HEK293 (cell line): ENCODE measurements at regions not wholly inside any gene's neighbourhood (a gene's known extent, or its start where the extent isn't known, plus 50 kb on each side); places are given as distances from the start of the nearest gene placed in this dataset.

ENCODE experiments used
- CTCF ChIA-PET: fragments of 350-600 bp; formaldehyde crosslinking; extraction: SDS; loops from one replicate; lab custom pipeline; 2021; ENCODE audit warnings: antibody characterized with exemption; lab: Yijun Ruan, JAX
- POLR2A ChIA-PET: fragments of 300-600 bp; formaldehyde crosslinking; extraction: SDS; loops from one replicate; lab custom pipeline; 2020; ENCODE audit warnings: antibody characterized with exemption, inconsistent platforms; lab: Yijun Ruan, JAX
- H3K27ac ChIP-seq: fragments of 200-500 bp; sonication (Bioruptor generic); 2 replicates; pipeline ENCODE4 v1.5.1; 2014; ENCODE audit warnings: low read depth, low read length, control low read depth, inconsistent platforms; ENCODE audit errors: extremely low read depth
- H3K36me3 ChIP-seq, 2 experiments: fragments of 200-500 bp in 1 of 2; sonication (Bioruptor generic) in 1 of 2; 1 replicate in 1 of 2; 2 replicates in 1 of 2; pipeline ENCODE4 v1.5.1; 2014 to 2017; ENCODE audit warnings: inconsistent platforms in 2 of 2, low read length in 2 of 2; ENCODE audit not compliant: control insufficient read depth in 2 of 2, insufficient read depth in 1 of 2
- H3K4me1 ChIP-seq: fragments of 200-500 bp; sonication (Bioruptor generic); 2 replicates; pipeline ENCODE4 v1.5.1; 2014; ENCODE audit warnings: mild to moderate bottlenecking, low read length, inconsistent platforms; ENCODE audit not compliant: control insufficient read depth, insufficient read depth
- H3K4me3 ChIP-seq: 2 replicates; pipeline ENCODE4 v1.5.1; 2011; ENCODE audit warnings: low read depth, mild to moderate bottlenecking, control low read depth, low read length, moderate library complexity
- H3K9me3 ChIP-seq: fragments of 200-500 bp; sonication (Bioruptor generic); 2 replicates; pipeline ENCODE4 v1.5.1; 2014; ENCODE audit warnings: low read depth, low read length, inconsistent platforms; ENCODE audit not compliant: control insufficient read depth, insufficient read depth
- EGR2 ChIP-seq: fragments of 450-650 bp; formaldehyde crosslinking; IDR thresholded peaks from 2 replicates; pipeline ENCODE4 v1.5.1; 2016; ENCODE audit warnings: low read depth, missing biosample characterization, missing genetic modification characterization
- HOXA7 ChIP-seq: sonication (generic); formaldehyde crosslinking; IDR thresholded peaks from 2 replicates; pipeline ENCODE4 v1.8.1; 2022; ENCODE audit warnings: missing genetic modification reagents, borderline replicate concordance
- KLF16 ChIP-seq: fragments of 450-650 bp; formaldehyde crosslinking; IDR thresholded peaks from 2 replicates; pipeline ENCODE4 v1.5.1; 2017; ENCODE audit warnings: missing biosample characterization, missing genetic modification characterization
- SCRT2 ChIP-seq: fragments of 450-650 bp; formaldehyde crosslinking; IDR thresholded peaks from 2 replicates; pipeline ENCODE4 v1.5.1; 2016; ENCODE audit warnings: missing biosample characterization, missing genetic modification characterization
- WT1 ChIP-seq: fragments of 450-650 bp; formaldehyde crosslinking; IDR thresholded peaks from 2 replicates; pipeline ENCODE4 v1.5.1; 2016; ENCODE audit warnings: missing biosample characterization, missing genetic modification characterization
- YY2 ChIP-seq: fragments of 450-650 bp; formaldehyde crosslinking; IDR thresholded peaks from 2 replicates; pipeline ENCODE4 v1.5.1; 2016; ENCODE audit warnings: missing biosample characterization, missing genetic modification characterization
- ZFP3 ChIP-seq: fragments of 450-650 bp; formaldehyde crosslinking; IDR thresholded peaks from 2 replicates; pipeline ENCODE4 v1.5.1; 2016; ENCODE audit warnings: low read depth, missing biosample characterization, missing genetic modification characterization
- ZNF10 ChIP-seq: fragments of 450-650 bp; formaldehyde crosslinking; IDR thresholded peaks from 2 replicates; pipeline ENCODE4 v1.5.1; 2017; ENCODE audit warnings: missing biosample characterization, missing genetic modification characterization
- ZNF132 ChIP-seq: fragments of 450-650 bp; formaldehyde crosslinking; IDR thresholded peaks from 2 replicates; pipeline ENCODE4 v1.5.1; 2017; ENCODE audit warnings: missing biosample characterization, missing genetic modification characterization, borderline replicate concordance
- ZNF133 ChIP-seq: fragments of 450-650 bp; formaldehyde crosslinking; IDR thresholded peaks from 2 replicates; pipeline ENCODE4 v1.5.1; 2016; ENCODE audit warnings: missing biosample characterization, missing genetic modification characterization
- ZNF19 ChIP-seq: fragments of 450-650 bp; formaldehyde crosslinking; IDR thresholded peaks from 2 replicates; pipeline ENCODE4; 2016; ENCODE audit warnings: missing biosample characterization, missing genetic modification characterization, low read depth
- ZNF223 ChIP-seq: fragments of 450-650 bp; formaldehyde crosslinking; IDR thresholded peaks from 2 replicates; pipeline ENCODE4 v1.5.1; 2016; ENCODE audit warnings: missing biosample characterization, missing genetic modification characterization
- ZNF23 ChIP-seq: fragments of 450-650 bp; formaldehyde crosslinking; IDR thresholded peaks from 2 replicates; pipeline ENCODE4 v1.5.1; 2016; ENCODE audit warnings: missing biosample characterization, missing genetic modification characterization, borderline replicate concordance
- ZNF239 ChIP-seq: fragments of 450-650 bp; formaldehyde crosslinking; IDR thresholded peaks from 2 replicates; pipeline ENCODE4 v1.5.1; 2016; ENCODE audit warnings: missing biosample characterization, missing genetic modification characterization
- ZNF311 ChIP-seq: fragments of 450-650 bp; formaldehyde crosslinking; IDR thresholded peaks from 2 replicates; pipeline ENCODE4 v1.5.1; 2017; ENCODE audit warnings: missing biosample characterization, missing genetic modification characterization, borderline replicate concordance
- ZNF366 ChIP-seq: fragments of 450-650 bp; formaldehyde crosslinking; conservative IDR thresholded peaks from 2 replicates; pipeline ENCODE4 v1.5.1; 2016; ENCODE audit warnings: missing biosample characterization, missing genetic modification characterization
- ZNF391 ChIP-seq: fragments of 450-650 bp; formaldehyde crosslinking; IDR thresholded peaks from 2 replicates; pipeline ENCODE4 v1.5.1; 2016; ENCODE audit warnings: low read depth, missing biosample characterization, missing genetic modification characterization, borderline replicate concordance
- ZNF596 ChIP-seq: fragments of 450-650 bp; IDR thresholded peaks from 2 replicates; pipeline ENCODE4 v1.5.0; 2018; ENCODE audit warnings: missing biosample characterization, mild to moderate bottlenecking, missing genetic modification characterization, moderate library complexity
- ZNF624 ChIP-seq: fragments of 450-650 bp; formaldehyde crosslinking; IDR thresholded peaks from 2 replicates; pipeline ENCODE4 v1.5.1; 2017; ENCODE audit warnings: missing biosample characterization, missing genetic modification characterization
- ZNF629 ChIP-seq: fragments of 450-650 bp; formaldehyde crosslinking; IDR thresholded peaks from 2 replicates; pipeline ENCODE4 v1.5.1; 2017; ENCODE audit warnings: missing biosample characterization, missing genetic modification characterization
- ZNF664 ChIP-seq: fragments of 450-650 bp; formaldehyde crosslinking; IDR thresholded peaks from 2 replicates; pipeline ENCODE4 v1.5.1; 2016; ENCODE audit warnings: missing biosample characterization, missing genetic modification characterization
- ZNF76 ChIP-seq: fragments of 450-650 bp; formaldehyde crosslinking; IDR thresholded peaks from 2 replicates; pipeline ENCODE4; 2016; ENCODE audit warnings: low read depth, missing biosample characterization, missing genetic modification characterization, borderline replicate concordance
- TF ChIP-seq, protein P1 (sequence below): fragments of 450-650 bp; formaldehyde crosslinking; IDR thresholded peaks from 2 replicates; pipeline ENCODE4 v1.5.1; 2016; ENCODE audit warnings: missing biosample characterization, missing genetic modification characterization
- TF ChIP-seq, protein P2 (sequence below): fragments of 450-650 bp; IDR thresholded peaks from 2 replicates; pipeline ENCODE4 v1.5.1; 2018; ENCODE audit warnings: missing biosample characterization, mild to moderate bottlenecking, missing genetic modification characterization
- TF ChIP-seq, protein P3 (sequence below): fragments of 450-650 bp; formaldehyde crosslinking; IDR thresholded peaks from 2 replicates; pipeline ENCODE4 v1.5.1; 2016; ENCODE audit warnings: missing biosample characterization, missing genetic modification characterization, borderline replicate concordance
- TF ChIP-seq, protein P4 (sequence below): fragments of 450-650 bp; formaldehyde crosslinking; IDR thresholded peaks from 2 replicates; pipeline ENCODE4 v1.5.1; 2016; ENCODE audit warnings: missing biosample characterization, missing genetic modification characterization
- TF ChIP-seq, protein P5 (sequence below): fragments of 450-650 bp; formaldehyde crosslinking; IDR thresholded peaks from 2 replicates; pipeline ENCODE4 v1.5.1; 2016; ENCODE audit warnings: missing biosample characterization, missing genetic modification characterization

DNA sequence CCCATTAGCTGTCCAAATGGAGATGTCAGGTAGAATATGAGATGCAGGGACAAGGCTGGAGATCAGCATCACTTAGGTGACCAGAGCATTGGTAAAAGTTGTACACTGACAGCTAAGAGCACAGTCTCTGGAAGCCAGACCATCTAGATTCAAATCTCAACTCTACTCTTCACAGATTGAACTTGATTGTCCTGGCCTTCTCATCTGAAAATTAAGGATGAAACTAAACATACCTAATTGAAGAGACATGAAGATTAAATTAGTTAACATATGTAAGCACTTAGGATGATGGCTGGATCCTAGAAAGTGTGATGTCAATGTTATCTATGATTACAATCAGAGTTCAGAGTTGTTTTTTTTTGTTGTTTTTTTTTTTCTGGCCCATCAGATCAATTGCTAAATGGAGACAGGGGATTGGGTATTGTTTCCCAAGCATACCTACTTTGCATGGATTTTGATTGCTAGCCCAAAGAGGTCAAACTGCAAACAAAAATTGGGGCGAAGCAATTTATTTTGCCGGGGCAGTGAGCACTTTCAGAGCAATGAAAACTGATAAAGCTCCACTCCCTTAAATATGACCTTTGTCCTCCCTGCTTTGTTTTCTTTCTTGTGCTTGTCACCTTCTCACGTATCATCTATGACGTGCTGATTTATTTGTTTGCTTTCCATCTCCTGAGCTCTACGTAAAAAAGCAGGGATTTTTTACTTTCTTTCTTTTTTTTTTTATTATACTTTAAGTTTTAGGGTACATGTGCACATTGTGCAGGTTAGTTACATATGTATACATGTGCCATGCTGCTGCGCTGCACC is 217.6 kb upstream of the CPHXL start:
- POLR2A ChIA-PET: no interaction called here
- Histone ChIP-seq H3K4me3 (no peak overlapping the region), H3K9me3 (no peaks in the 10 kb centered on the region), H3K36me3 (no peaks in the 10 kb centered on the region)
- TF ChIP-seq ZNF19 (no peak), ZNF23 (no peak), HOXA7 (no peak), ZNF629 (tag by site-specific recombination) (no peak), ZNF664 (no peak), ZNF133 (no peak), YY2 (tag by site-specific recombination) (no peak), ZNF596 (tag by site-specific recombination) (no peak), ZNF311 (no peak), ZNF366 (tag by site-specific recombination) (no peak), EGR2 (no peak), KLF16 (no peak), ZNF239 (tag by site-specific recombination) (no peak), ZNF391 (tag by site-specific recombination) (no peak), WT1 (tag by site-specific recombination) (no peak)
- TF ChIP-seq, protein P1, sequence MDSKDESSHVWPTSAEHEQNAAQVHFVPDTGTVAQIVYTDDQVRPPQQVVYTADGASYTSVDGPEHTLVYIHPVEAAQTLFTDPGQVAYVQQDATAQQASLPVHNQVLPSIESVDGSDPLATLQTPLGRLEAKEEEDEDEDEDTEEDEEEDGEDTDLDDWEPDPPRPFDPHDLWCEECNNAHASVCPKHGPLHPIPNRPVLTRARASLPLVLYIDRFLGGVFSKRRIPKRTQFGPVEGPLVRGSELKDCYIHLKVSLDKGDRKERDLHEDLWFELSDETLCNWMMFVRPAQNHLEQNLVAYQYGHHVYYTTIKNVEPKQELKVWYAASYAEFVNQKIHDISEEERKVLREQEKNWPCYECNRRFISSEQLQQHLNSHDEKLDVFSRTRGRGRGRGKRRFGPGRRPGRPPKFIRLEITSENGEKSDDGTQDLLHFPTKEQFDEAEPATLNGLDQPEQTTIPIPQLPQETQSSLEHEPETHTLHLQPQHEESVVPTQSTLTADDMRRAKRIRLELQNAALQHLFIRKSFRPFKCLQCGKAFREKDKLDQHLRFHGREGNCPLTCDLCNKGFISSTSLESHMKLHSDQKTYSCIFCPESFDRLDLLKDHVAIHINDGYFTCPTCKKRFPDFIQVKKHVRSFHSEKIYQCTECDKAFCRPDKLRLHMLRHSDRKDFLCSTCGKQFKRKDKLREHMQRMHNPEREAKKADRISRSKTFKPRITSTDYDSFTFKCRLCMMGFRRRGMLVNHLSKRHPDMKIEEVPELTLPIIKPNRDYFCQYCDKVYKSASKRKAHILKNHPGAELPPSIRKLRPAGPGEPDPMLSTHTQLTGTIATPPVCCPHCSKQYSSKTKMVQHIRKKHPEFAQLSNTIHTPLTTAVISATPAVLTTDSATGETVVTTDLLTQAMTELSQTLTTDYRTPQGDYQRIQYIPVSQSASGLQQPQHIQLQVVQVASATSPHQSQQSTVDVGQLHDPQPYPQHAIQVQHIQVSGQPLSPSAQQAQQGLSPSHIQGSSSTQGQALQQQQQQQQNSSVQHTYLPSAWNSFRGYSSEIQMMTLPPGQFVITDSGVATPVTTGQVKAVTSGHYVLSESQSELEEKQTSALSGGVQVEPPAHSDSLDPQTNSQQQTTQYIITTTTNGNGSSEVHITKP: no peak
- TF ChIP-seq, protein P2, sequence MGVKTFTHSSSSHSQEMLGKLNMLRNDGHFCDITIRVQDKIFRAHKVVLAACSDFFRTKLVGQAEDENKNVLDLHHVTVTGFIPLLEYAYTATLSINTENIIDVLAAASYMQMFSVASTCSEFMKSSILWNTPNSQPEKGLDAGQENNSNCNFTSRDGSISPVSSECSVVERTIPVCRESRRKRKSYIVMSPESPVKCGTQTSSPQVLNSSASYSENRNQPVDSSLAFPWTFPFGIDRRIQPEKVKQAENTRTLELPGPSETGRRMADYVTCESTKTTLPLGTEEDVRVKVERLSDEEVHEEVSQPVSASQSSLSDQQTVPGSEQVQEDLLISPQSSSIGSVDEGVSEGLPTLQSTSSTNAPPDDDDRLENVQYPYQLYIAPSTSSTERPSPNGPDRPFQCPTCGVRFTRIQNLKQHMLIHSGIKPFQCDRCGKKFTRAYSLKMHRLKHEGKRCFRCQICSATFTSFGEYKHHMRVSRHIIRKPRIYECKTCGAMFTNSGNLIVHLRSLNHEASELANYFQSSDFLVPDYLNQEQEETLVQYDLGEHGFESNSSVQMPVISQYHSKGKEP (tag by site-specific recombination): no peak
- TF ChIP-seq, protein P3, sequence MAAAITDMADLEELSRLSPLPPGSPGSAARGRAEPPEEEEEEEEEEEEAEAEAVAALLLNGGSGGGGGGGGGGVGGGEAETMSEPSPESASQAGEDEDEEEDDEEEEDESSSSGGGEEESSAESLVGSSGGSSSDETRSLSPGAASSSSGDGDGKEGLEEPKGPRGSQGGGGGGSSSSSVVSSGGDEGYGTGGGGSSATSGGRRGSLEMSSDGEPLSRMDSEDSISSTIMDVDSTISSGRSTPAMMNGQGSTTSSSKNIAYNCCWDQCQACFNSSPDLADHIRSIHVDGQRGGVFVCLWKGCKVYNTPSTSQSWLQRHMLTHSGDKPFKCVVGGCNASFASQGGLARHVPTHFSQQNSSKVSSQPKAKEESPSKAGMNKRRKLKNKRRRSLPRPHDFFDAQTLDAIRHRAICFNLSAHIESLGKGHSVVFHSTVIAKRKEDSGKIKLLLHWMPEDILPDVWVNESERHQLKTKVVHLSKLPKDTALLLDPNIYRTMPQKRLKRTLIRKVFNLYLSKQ (tag by site-specific recombination): no peak
- TF ChIP-seq, all 188 proteins: peak for 0
- Histone ChIP-seq H3K27ac (no peak overlapping the region), H3K4me1 (no peaks in the 10 kb centered on the region)
- CTCF ChIA-PET: no interaction called here

DNA sequence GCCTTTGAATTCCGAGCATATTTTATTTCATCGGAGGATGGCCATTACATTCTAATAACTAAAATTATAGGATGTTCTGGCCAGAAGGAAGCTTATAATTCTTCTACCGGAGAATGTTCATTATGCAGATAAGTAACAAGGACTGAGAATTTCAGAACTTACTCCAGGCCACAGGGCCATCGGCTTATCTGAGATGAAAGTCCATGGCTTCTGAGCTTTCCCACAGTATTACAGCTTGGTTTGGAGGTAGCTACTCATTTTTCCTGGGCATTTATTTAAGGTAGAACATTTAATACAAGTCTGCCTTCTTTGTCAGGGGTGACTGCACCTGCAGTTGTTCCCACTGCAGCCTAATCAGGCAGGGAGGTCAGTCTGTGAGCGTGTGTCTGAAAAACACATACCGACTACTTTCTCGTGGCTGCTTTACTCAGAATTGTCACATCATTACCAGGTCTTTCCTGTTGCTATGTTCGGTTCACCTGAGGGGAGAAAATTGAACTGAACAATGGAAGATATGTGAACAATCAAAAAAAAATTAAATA is 219.7 kb upstream of the CPHXL start:
- Histone ChIP-seq H3K4me3 (no peak overlapping the region), H3K27ac (no peak overlapping the region), H3K4me1 (no peaks in the 10 kb centered on the region), H3K9me3 (no peaks in the 10 kb centered on the region), H3K36me3 (no peaks in the 10 kb centered on the region)
- POLR2A ChIA-PET: no interaction called here
- CTCF ChIA-PET: no interaction called here
- TF ChIP-seq ZNF10 (tag by site-specific recombination): no peak
- no peak for TF ChIP-seq ZNF366 (tag by site-specific recombination)
- TF ChIP-seq, protein P4, sequence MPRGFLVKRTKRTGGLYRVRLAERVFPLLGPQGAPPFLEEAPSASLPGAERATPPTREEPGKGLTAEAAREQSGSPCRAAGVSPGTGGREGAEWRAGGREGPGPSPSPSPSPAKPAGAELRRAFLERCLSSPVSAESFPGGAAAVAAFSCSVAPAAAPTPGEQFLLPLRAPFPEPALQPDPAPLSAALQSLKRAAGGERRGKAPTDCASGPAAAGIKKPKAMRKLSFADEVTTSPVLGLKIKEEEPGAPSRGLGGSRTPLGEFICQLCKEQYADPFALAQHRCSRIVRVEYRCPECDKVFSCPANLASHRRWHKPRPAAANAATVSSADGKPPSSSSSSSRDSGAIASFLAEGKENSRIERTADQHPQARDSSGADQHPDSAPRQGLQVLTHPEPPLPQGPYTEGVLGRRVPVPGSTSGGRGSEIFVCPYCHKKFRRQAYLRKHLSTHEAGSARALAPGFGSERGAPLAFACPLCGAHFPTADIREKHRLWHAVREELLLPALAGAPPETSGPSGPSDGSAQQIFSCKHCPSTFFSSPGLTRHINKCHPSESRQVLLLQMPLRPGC (tag by site-specific recombination): no peak
- TF ChIP-seq ZNF624 (tag by site-specific recombination): no peak
- TF ChIP-seq SCRT2 (tag by site-specific recombination): no peak
- no peak for TF ChIP-seq ZNF223 (tag by site-specific recombination)
- TF ChIP-seq ZNF132 (tag by site-specific recombination): no peak
- TF ChIP-seq ZNF311: no peak
- TF ChIP-seq, protein P5, sequence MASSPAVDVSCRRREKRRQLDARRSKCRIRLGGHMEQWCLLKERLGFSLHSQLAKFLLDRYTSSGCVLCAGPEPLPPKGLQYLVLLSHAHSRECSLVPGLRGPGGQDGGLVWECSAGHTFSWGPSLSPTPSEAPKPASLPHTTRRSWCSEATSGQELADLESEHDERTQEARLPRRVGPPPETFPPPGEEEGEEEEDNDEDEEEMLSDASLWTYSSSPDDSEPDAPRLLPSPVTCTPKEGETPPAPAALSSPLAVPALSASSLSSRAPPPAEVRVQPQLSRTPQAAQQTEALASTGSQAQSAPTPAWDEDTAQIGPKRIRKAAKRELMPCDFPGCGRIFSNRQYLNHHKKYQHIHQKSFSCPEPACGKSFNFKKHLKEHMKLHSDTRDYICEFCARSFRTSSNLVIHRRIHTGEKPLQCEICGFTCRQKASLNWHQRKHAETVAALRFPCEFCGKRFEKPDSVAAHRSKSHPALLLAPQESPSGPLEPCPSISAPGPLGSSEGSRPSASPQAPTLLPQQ (tag by site-specific recombination): no peak
- no peak for TF ChIP-seq ZFP3 (tag by site-specific recombination)
- no peak for TF ChIP-seq ZNF76 (tag by site-specific recombination)
